ENCODE measurements at regions not wholly inside any gene's neighbourhood (a gene's known extent, or its start where the extent isn't known, plus 50 kb on each side); places are given as distances from the start of the nearest gene placed in this dataset.

- no peak for TF ChIP-seq EZH2 (IDR thresholded peaks at IDR 0.05; ENCODE audit: low read length, missing control alignments)
- no peak for TF ChIP-seq CTCF (conservative IDR thresholded peaks at IDR 0.05 in 1 of 2, IDR thresholded peaks at IDR 0.05 in 1 of 2; ENCODE audit: low read depth in 1 of 2, low read length in 2 of 2)
Measured at GRCh38 chr2:13308989-13309388, 592.3 kb downstream of the TRIB2 start.
